LNCAP (cell line): ENCODE measurements at regions not wholly inside any gene's neighbourhood (a gene's known extent, or its start where the extent isn't known, plus 50 kb on each side); places are given as distances from the start of the nearest gene placed in this dataset.

Source experiments
- TF ChIP-seq, protein P1 (sequence below): fragments of 450-650 bp; IDR thresholded peaks from 2 replicates; pipeline ENCODE4 v1.5.1; 2017; ENCODE audit warnings: mild to moderate bottlenecking

DNA sequence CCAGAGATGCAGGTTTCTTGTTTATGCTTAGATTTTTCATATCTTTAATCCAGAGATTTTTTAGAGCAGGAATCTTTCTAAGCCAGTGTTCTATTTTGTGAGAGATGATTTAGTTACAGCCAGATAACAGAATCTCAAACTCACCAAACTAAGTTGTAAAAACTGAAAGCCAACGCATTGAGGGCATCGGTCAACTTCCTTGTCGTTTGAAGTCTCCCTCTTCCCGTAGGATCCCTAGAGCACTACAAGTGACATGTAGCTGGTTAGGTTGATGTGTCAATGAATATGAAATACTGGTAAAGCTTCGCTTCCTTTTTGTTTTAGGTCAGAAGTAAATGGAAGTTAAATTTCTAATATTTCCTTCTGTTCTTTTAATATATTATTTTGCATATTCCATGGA lies 139.6 kb downstream of the YIPF5 start:
- TF ChIP-seq, protein P1, sequence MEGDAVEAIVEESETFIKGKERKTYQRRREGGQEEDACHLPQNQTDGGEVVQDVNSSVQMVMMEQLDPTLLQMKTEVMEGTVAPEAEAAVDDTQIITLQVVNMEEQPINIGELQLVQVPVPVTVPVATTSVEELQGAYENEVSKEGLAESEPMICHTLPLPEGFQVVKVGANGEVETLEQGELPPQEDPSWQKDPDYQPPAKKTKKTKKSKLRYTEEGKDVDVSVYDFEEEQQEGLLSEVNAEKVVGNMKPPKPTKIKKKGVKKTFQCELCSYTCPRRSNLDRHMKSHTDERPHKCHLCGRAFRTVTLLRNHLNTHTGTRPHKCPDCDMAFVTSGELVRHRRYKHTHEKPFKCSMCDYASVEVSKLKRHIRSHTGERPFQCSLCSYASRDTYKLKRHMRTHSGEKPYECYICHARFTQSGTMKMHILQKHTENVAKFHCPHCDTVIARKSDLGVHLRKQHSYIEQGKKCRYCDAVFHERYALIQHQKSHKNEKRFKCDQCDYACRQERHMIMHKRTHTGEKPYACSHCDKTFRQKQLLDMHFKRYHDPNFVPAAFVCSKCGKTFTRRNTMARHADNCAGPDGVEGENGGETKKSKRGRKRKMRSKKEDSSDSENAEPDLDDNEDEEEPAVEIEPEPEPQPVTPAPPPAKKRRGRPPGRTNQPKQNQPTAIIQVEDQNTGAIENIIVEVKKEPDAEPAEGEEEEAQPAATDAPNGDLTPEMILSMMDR, result no peak

DNA sequence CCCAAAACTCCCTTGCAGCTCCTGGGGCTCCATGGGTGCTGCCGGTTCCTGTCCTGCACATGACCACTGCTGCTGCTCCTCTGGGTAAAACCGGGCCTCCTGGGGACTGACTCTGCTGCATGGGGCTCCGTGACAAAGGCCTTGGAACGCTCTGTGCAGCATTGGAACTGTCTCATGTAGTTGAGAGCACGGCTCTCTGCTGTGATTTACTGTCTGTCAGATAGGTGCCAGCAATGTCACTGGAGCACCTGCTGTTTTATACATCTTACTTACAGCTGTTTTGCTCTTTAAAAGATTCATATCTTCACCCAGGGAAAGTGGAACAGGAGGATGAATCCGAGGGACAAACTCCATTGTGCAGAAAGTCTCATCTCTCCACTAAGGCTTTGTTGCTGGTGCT lies 138.1 kb downstream of the YIPF5 start:
- TF ChIP-seq, protein P1, result no peak

DNA sequence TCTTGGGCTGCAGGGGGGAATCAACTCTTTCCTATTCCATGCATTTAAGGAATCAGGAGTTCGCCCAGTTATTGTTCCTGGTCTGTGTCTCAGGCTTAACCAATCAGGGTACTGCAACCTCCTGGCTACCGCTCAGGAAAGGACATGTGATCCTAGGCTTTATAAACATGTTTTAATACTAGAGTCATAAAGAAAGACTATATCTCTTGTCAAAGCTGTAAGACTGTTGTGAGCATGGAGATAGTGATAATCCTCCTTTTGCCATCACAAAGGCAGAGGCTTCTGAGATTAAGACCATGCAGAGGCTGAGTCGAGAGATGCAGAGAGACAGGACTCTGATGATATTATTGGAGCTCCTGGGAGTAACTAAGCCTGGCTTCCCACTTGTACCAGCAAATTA lies 137.0 kb downstream of the YIPF5 start:
- TF ChIP-seq, protein P1, result no peak

DNA sequence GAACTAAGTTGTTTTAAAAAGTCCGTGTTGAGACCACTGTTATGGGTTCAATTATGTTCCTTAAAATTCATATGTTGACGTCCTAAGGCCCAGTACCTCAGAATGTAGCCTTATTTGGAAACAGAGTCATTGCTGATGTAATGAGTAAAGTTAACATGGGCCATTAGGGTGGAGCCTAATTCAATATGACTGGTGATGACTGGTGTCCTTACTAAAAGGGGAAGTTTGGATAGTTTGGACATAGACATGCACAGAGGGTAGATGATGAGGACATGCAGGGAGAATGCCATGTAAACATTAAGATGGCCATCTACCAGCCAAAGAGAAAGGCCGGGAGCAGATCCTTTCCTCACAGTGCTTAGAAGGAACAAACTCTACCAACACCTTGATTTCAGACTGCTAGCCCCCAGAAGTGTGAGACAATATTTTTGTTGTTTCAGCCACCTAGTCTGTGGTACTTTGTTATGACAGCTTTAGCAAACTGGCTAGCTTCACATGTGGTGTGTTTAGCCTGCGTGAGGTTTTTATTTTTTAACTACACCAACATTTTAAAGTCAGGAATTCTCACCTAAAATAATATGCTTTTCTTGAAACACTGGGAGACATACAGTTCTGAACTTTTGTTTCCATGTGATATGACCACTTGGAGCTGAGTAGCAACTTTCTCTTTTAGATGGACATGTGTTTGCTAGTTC lies 135.3 kb downstream of the YIPF5 start:
- TF ChIP-seq, protein P1, result no peak

DNA sequence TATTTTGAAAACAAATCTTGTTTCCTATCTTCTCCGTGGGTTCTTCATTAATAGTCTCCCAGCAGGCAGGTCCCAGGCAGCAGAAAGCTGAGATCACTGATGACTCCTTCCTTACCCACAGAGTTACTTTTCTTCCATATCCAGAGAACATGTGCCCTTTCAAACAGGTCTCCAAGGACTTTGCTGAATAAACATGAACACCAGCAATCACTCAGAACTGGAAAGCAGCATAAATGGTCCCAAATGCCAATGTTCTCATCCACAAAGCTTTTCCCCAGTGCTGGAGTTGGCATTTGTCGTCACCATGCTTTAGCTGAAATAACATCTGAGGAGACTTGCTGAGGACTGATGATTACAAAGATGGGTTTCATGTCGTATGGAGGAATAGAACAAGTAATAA lies 134.0 kb downstream of the YIPF5 start:
- TF ChIP-seq, protein P1, result no peak

DNA sequence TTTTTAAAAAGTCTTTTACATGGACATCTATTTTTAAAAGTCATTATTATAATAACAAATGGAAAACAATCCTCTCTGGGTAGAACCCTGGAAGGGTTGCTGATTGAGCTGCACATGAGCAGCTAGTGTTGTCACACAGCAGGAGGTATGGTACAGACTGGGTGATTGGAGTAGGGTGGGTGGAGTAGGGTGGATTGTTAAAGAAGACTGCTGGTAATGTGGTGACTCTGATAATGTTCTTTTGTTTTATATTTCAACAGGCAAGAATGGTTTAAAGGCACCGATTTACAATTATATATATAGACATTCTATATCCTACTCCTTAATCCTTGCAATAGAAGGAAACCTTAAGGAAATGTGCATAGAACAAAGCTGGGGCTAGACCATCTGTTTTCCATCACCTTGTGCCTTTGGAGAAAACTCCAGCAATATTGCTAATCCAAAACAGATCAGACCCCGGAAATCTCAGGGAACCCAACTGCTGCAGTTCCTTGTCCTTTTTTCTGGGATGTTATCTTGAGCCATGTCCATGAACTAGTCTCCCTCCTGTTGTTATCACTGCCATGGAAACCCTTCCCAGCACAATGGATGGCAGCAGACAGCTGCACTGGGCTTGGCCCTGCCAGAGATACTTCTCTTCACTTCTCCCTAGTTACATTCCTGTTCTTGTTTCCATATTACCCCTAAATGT lies 129.7 kb downstream of the YIPF5 start:
- TF ChIP-seq, protein P1, result no peak

DNA sequence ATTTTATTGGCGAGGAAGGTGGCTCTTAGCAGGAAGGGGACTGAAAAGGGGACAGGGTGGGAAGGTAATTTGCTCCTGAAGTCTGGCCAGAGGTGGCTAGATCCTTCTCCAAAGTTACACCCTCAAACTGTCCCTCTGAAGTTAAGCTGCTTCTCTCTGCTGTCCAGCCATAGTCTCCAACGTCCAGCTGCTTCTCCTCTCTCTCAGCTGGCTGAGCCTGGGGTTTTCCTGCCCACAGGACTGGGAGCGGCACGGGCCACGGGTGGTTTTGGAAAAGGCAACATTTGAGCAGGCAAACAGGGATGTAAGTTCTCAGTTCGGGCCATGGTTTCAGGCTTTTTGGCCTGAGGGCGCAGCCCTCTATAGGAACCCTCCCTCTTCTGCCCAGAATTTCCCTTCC lies 128.3 kb downstream of the YIPF5 start:
- TF ChIP-seq, protein P1, result no peak
